Erythroblast (primary cell): ENCODE measurements at regions not wholly inside any gene's neighbourhood (a gene's known extent, or its start where the extent isn't known, plus 50 kb on each side); places are given as distances from the start of the nearest gene placed in this dataset.

ENCODE experiments used
- DNase-seq, 2 experiments: peaks; one replicate each; lab custom pipeline; 2025; lab: John Stamatoyannopoulos, UW
- GATA1 ChIP-seq: IDR thresholded peaks from 2 replicates; pipeline ENCODE4 v1.6.1; 2011; ENCODE audit warnings: low read depth, mild to moderate bottlenecking, control low read depth, low read length, moderate library complexity
- POLR2A ChIP-seq: IDR thresholded peaks from 2 replicates; pipeline ENCODE4 v1.6.1; 2011; ENCODE audit warnings: mild to moderate bottlenecking, low read length

- TF ChIP-seq GATA1 (no peak), POLR2A (no peak)
- DNase-seq: no peak
These were observed 108.8 kb downstream of the ZFP36L2 start for GRCh38 chr2:43117521-43118143.

- TF ChIP-seq POLR2A (no peak), GATA1 (no peak)
- no peak for DNase-seq
These were observed 109.4 kb downstream of the ZFP36L2 start for GRCh38 chr2:43116988-43117387.

GRCh38 chr2:43115881-43116280 is 110.5 kb downstream of the ZFP36L2 start:
- no peak for TF ChIP-seq POLR2A
- no peak for TF ChIP-seq GATA1
- DNase-seq: no peak

GRCh38 chr2:43114210-43114609 is 112.2 kb downstream of the ZFP36L2 start:
- TF ChIP-seq GATA1: no peak
- no peak for TF ChIP-seq POLR2A
- no peak for DNase-seq

- no peak for DNase-seq
- TF ChIP-seq GATA1: no peak
- no peak for TF ChIP-seq POLR2A
These were observed 114.4 kb downstream of the ZFP36L2 start for GRCh38 chr2:43111788-43112554.

GRCh38 chr2:43110442-43110871 is 115.9 kb downstream of the ZFP36L2 start:
- DNase-seq: no peak
- TF ChIP-seq GATA1: no peak
- TF ChIP-seq POLR2A: no peak

GRCh38 chr2:43109261-43109743 is 117.1 kb downstream of the ZFP36L2 start:
- no peak for TF ChIP-seq GATA1
- no peak for TF ChIP-seq POLR2A
- no peak for DNase-seq

GRCh38 chr2:43107679-43108078 is 118.7 kb downstream of the ZFP36L2 start:
- no peak for TF ChIP-seq POLR2A
- TF ChIP-seq GATA1: no peak
- no peak for DNase-seq

- no peak for DNase-seq
- TF ChIP-seq GATA1 (no peak), POLR2A (no peak)
These were observed 119.6 kb downstream of the ZFP36L2 start for GRCh38 chr2:43106559-43107527.

GRCh38 chr2:43105586-43106558 is 120.5 kb downstream of the ZFP36L2 start:
- DNase-seq: peak; percentile 54 to 65
- TF ChIP-seq POLR2A (no peak), GATA1 (no peak)

GRCh38 chr2:43104763-43105162 is 121.6 kb downstream of the ZFP36L2 start:
- TF ChIP-seq GATA1 (no peak), POLR2A (no peak)
- DNase-seq: no peak

- TF ChIP-seq GATA1 (no peak), POLR2A (no peak)
- no peak for DNase-seq
These were observed 122.3 kb downstream of the ZFP36L2 start for GRCh38 chr2:43104106-43104505.

- no peak for DNase-seq
- TF ChIP-seq GATA1 (no peak), POLR2A (no peak)
These were observed 123.4 kb downstream of the ZFP36L2 start for GRCh38 chr2:43103093-43103404.
